ENCODE measurements at regions not wholly inside any gene's neighbourhood (a gene's known extent, or its start where the extent isn't known, plus 50 kb on each side); places are given as distances from the start of the nearest gene placed in this dataset.

DNA sequence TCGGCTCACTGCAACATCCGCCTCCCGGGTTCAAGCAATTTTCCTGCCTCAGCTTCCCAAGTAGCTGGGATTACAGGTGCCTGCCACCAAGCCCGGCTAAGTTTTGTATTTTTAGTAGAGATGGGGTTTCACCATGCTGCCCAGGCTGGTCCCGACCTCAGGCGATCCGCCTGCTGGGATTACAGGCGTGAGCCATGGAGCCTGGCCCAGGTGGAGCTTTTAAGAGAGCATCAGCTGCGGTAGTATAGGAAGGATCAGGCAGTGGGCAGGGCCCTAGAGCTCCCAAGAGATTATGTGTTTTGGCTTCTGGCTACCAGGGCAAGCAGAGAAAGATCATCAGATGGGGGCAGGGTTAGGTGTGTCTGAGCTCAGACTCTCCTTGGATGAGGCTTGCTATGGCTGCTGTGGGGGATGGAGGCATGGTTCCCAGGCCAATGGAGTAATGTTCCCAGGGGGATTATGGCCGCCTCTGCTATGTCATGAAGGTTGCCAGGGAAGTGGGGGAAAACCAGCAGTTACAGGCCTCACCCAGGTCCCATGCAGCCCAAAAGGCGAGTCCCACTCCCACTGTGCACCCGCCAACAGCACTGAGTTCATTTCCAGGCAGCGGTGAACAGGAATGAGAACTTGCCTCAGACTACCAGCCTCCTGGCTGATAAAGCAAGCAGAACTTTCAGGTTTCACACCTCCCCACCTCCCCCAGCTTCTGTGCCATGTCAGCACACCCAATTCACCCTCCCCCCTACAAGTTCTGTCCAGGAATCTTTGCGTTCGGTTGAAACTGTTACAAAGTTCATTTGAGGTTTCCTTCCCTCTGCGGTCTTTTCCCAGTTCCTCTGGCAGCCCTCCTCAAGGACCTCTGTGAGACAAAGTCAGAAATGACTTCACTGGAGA, 507.6 kb downstream of the SPATA31D1 start:
- ATAC-seq (ENCODE audit: insufficient read depth, low FRiP score): no peak
- Histone ChIP-seq H3K4me1 (ENCODE audit: control insufficient read depth in 5 of 5, insufficient read depth in 5 of 5, low read length in 5 of 5) (peaks cover 0 to 8% (median 2%) of the 10 kb centered on the region in 5 donors), H3K9ac (ENCODE audit: insufficient read depth in 1 of 2, low read length in 2 of 2) (no peak overlapping the region), H3K27me3 (ENCODE audit: control insufficient read depth in 3 of 3, insufficient read depth in 3 of 3, low read length in 2 of 3) (no peaks in the 10 kb centered on the region), H3K36me3 (ENCODE audit: control insufficient read depth in 4 of 4, insufficient read depth in 4 of 4, low read length in 4 of 4) (no peaks in the 10 kb centered on the region), H3K27ac (ENCODE audit: low read depth in 1 of 2, low read length in 1 of 2) (no peak overlapping the region), H3K4me3 (no peak overlapping the region), H3K9me3 (ENCODE audit: control insufficient read depth in 4 of 4, insufficient read depth in 3 of 4, low read length in 3 of 4) (no peaks in the 10 kb centered on the region)
- WGBS, 2 donors: 83 to 85% methylated on average over 16 of the region's 16 CpGs
- no peak for TF ChIP-seq CTCF (IDR thresholded peaks at IDR 0.05; ENCODE audit: control extremely low read depth, extremely low read depth)
- DNase-seq: no peak

- H3K4me1 ChIP-seq (ENCODE audit: control insufficient read depth in 5 of 5, insufficient read depth in 5 of 5, low read length in 5 of 5): peaks cover 0 to 8% (median 2%) of the 10 kb centered on the region in 5 donors
- no peak for TF ChIP-seq CTCF (IDR thresholded peaks at IDR 0.05; ENCODE audit: control extremely low read depth, extremely low read depth)
- H3K36me3 ChIP-seq (ENCODE audit: control insufficient read depth in 4 of 4, insufficient read depth in 4 of 4, low read length in 4 of 4): no peaks in the 10 kb centered on the region
- H3K4me3 ChIP-seq: no peak overlapping the region
- no peaks in the 10 kb centered on the region for H3K27me3 ChIP-seq (ENCODE audit: control insufficient read depth in 3 of 3, insufficient read depth in 3 of 3, low read length in 2 of 3)
- H3K9me3 ChIP-seq (ENCODE audit: control insufficient read depth in 4 of 4, insufficient read depth in 3 of 4, low read length in 3 of 4): no peaks in the 10 kb centered on the region
- no peak overlapping the region for H3K9ac ChIP-seq (ENCODE audit: insufficient read depth in 1 of 2, low read length in 2 of 2)
- no peak overlapping the region for H3K27ac ChIP-seq (ENCODE audit: low read depth in 1 of 2, low read length in 1 of 2)
- no peak for ATAC-seq (ENCODE audit: insufficient read depth, low FRiP score)
- DNase-seq: peak in 2 of 3 donors; percentile 86 to 88
- WGBS, 2 donors: 79 to 90% methylated on average over 3 of the region's 3 CpGs
Observed at GRCh38 chr9:82498541-82499317, 510.2 kb downstream of the SPATA31D1 start.

DNA sequence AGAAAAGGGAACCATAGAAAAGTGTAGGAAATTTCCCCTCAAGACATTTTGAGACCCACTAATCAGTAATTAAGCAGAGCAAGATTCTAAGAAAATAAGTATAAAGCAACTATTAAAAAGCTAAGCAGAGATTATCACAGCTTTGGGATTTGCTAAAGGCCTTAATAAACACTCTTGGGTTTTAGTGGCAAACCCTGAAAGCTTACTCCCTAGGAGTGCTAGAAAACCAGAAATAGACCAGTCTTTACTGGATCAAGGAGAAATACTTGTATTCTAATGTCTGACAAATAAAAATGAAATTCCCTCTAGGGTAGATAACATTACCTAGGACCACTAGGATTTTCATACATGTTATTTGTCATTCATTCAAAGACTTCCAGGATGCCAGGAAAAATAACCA, 510.8 kb downstream of the SPATA31D1 start:
- no peaks in the 10 kb centered on the region for H3K36me3 ChIP-seq (ENCODE audit: control insufficient read depth in 4 of 4, insufficient read depth in 4 of 4, low read length in 4 of 4)
- no peaks in the 10 kb centered on the region for H3K27me3 ChIP-seq (ENCODE audit: control insufficient read depth in 3 of 3, insufficient read depth in 3 of 3, low read length in 2 of 3)
- ATAC-seq (ENCODE audit: insufficient read depth, low FRiP score) (no peak), DNase-seq (no peak)
- H3K4me1 ChIP-seq (ENCODE audit: control insufficient read depth in 5 of 5, insufficient read depth in 5 of 5, low read length in 5 of 5): peaks cover 0 to 8% (median 2%) of the 10 kb centered on the region in 5 donors
- no peak overlapping the region for H3K9ac ChIP-seq (ENCODE audit: insufficient read depth in 1 of 2, low read length in 2 of 2)
- no peaks in the 10 kb centered on the region for H3K9me3 ChIP-seq (ENCODE audit: control insufficient read depth in 4 of 4, insufficient read depth in 3 of 4, low read length in 3 of 4)
- no peak for TF ChIP-seq CTCF (IDR thresholded peaks at IDR 0.05; ENCODE audit: control extremely low read depth, extremely low read depth)
- H3K27ac ChIP-seq (ENCODE audit: low read depth in 1 of 2, low read length in 1 of 2): peak overlapping the region in 1 of 2 donors; percentile 9
- no peak overlapping the region for H3K4me3 ChIP-seq

Data from lung (tissue), 11 donors.